Activated CD4-positive, CD25-positive, alpha-beta regulatory T cell (primary cell): ENCODE measurements at regions not wholly inside any gene's neighbourhood (a gene's known extent, or its start where the extent isn't known, plus 50 kb on each side); places are given as distances from the start of the nearest gene placed in this dataset.

ENCODE experiments used
- DNase-seq, 4 experiments: peaks; one replicate each; lab custom pipeline; 2025; lab: John Stamatoyannopoulos, UW

DNA sequence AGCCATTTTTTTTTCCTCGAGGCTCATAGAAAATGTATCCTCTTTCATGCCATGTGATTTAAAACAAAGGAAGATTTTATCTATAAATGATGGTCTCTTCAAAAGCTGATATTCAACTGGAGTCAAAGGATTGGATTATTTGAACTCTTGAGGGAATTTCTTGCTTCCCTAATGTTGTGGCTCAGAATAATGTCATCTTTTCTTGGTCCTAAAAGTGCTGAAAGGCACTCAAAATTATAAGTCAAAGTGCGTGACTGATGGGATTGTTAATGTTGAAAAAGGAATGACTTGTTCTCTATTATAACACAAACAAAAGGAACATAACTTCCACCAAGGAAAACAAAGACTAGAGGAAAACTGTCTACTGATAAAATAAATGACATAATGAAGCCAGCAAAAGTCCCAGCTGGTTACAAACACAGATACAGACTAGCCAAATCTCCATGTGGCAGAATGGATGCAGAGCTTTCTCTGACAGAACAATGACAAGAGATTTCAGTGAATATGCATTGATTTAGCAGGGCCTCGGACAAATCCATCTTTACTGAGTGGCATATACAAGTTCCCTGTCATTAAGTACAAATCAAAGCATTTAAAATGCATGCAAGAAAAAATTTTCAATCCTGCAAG is 552.6 kb downstream of the GBA3 start:
- no peak for DNase-seq

- DNase-seq, result no peak
Observed at GRCh38 chr4:23242962-23243361, 550.2 kb downstream of the GBA3 start.

- DNase-seq, result no peak
Observed at GRCh38 chr4:23241408-23241807, 548.7 kb downstream of the GBA3 start.

DNA sequence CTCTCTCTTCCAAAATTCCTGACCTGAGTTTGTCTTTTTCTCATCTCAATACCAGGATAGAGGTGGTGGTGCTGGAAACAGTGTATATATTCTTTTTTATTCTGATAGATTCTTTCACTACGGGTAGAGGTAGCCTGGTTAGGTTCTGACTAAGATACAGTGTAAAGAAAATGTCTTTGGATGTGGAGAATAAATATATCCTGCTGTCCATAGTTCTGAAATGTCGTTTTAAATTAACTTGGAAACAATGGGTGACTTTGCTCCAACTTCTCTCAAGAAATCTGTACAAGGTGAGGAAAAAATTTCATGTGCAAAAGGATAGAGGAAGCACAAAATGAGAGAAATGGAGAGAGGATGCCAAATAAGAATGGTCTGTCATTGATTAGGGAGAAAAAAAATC is 546.1 kb downstream of the GBA3 start:
- no peak for DNase-seq

DNA sequence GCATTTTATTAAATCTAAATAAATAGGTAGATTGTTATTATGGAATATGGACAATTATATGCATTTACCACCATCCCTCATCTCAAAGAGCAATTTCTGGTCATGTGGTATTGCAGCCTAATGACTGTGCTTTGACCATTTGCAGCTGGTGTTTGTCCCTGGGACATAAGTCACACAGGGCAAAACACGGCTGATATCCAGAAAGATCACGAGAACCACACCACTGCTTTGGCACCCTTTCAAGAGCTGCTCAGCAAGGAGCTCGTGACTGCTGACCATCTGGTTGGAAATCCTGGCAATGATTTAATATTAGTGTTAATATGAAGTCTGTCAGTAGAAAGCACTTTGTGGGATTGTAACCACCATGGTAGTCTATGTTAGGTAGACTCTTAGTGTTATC is 545.0 kb downstream of the GBA3 start:
- DNase-seq, result no peak

- no peak for DNase-seq
Observed at GRCh38 chr4:23235628-23236390, 543.1 kb downstream of the GBA3 start.

DNA sequence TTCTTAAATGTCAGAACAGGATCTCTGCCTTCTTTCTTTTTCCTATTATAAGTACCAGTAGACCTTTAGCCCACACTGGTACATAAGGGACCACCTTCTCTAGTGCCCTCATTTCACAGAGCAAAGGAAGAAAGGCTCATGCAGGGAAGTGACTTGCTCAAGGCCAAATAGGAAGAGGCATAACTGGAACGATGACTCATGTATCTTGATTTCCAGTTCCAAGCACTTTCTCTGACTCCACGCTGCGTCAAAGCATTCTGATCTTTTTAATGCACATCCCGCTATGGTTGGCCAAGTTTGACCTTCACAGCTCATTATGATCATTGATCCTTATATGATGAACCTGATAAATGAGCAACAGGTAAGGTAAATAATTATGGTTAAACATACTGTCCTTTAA is 542.0 kb downstream of the GBA3 start:
- no peak for DNase-seq

DNA sequence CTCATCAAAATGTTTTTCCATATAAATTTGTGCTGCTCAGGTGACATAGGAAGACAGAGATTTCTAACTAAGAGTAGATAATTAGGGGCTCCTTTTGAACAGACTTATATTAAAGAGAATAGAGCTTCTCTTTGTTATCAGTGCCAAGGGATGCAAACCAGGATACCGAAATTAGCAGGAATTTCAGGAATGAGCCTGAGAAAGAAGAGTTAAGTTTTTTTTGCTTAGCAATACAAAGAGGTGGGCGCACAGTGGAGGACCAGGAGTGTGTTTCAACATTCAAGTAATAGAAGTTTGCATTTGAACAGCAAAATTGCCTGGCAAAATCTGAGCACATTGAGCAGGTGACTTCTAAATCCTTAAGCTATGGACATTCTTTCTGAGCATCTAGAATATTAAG is 541.3 kb downstream of the GBA3 start:
- DNase-seq, result no peak

DNA sequence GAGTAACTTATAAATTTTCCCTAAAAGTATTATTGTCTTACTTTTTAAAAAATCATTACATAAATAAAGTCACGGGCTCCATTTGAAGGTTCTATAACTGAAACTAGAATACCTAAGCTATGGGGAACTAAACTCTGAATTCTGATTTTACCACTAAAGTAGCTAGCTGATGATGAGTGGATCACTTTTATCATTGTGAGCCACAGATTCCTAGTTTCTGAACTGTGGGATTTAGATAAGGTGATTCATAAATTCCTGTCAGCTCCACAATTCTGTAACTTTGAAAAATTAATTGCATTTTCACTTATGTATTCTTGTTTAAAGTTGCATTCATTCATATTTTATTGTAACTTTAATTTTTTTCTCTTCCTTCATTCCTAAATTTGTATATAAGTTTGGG is 540.9 kb downstream of the GBA3 start:
- no peak for DNase-seq

DNA sequence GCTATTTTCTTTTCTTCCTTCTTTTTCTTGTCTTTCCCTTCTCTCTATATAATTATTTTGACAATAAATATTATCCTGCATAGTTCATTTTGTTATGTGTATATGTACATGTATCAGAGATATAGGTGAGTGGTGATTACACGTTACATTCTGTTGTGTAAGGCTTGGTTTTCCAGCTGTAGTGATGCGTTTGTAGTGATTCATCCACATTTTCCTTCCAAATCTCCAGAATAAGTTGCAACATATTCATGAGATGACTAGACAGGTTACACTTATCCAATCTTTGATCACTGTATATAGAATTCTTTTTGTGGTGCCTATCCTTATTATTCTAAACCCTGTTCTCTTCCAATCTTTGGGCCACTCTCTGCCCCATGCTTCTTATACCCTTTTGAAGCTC is 540.2 kb downstream of the GBA3 start:
- DNase-seq, result no peak

DNA sequence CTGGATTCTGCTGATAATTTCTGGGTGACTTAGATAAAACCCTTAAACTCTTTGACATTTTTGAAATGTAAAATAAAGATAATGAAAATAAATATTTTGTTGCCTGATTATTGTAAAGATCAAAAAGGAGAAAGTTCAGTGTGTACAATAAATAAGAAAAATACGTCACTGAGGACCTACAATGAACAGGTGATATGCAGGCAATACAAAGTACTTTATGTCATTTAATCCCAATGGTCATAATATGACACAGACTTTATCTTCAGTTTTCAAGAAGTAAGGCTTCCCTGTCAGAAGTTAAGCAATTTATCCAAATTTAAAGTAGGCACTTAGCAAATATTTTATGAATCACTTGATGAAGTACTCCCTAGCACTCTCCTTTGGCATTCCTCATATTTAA is 532.8 kb downstream of the GBA3 start:
- DNase-seq, result no peak

- DNase-seq, result no peak
Observed at GRCh38 chr4:23224684-23225420, 532.1 kb downstream of the GBA3 start.

DNA sequence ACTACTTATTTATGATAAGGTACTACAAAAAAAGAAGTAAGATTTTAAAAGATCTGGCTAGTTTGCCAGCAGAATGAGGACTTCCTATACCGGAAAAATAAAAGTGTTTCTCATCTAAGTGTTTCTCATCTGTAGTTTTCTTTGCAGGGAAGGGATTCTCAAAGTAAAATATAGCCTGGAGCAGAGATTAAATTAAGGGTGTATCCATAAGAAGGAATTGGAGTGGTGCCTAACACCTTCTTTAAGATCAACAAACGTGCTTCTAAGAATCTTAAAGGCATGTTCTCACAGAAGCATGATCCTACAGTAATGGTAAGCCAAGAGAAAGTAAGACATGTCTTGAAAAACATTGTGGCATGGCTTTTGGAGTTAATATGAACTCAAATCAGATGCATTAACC is 528.2 kb downstream of the GBA3 start:
- DNase-seq, result no peak

- DNase-seq, result no peak
Observed at GRCh38 chr4:23219779-23220408, 527.2 kb downstream of the GBA3 start.

- DNase-seq, result no peak
Observed at GRCh38 chr4:23213198-23213597, 520.5 kb downstream of the GBA3 start.

GRCh38 chr4:23212558-23212957 is 519.8 kb downstream of the GBA3 start:
- no peak for DNase-seq

GRCh38 chr4:23207059-23207458 is 514.3 kb downstream of the GBA3 start:
- no peak for DNase-seq

GRCh38 chr4:23202712-23203247 is 510.0 kb downstream of the GBA3 start:
- DNase-seq, result no peak

DNA sequence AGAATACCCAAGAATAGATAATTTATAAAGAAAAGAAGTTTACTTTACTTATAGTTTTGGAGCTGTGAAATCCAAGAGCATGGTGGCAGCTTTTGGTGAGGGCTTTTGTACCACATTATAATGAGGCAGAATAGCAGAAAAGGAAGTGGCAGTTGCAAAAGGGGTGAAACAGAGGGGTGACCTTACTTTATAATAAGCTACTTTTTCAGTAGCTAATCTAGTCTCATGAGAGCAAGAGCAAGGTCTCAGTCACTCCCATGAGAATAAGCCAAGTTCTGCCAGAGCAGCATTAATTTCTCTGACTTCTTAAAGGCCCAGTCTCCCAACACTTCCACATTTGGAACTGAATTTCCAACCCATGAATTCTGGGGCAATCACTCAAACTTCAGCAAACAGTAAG is 502.0 kb downstream of the GBA3 start:
- DNase-seq, result no peak

- no peak for DNase-seq
Observed at GRCh38 chr4:23174179-23174578, 481.4 kb downstream of the GBA3 start.

DNA sequence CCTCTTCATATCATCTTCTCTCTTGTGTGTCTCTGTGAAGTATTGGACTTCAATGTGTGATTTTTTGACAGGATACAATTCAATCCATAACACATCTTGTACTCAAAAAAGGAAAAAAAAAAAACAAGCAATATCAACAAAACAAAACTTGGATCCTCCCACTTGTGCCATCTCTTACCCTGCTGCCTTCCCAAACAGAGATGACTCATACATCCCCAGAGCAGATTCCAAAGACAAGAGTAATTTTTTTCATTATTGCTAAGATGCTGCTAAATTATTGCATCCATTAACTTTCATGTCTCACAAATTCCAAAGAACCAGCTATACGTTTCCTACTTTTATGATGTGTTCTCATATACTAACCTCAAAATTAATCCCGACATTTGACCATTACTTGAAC is 479.2 kb downstream of the GBA3 start:
- DNase-seq, result no peak

DNA sequence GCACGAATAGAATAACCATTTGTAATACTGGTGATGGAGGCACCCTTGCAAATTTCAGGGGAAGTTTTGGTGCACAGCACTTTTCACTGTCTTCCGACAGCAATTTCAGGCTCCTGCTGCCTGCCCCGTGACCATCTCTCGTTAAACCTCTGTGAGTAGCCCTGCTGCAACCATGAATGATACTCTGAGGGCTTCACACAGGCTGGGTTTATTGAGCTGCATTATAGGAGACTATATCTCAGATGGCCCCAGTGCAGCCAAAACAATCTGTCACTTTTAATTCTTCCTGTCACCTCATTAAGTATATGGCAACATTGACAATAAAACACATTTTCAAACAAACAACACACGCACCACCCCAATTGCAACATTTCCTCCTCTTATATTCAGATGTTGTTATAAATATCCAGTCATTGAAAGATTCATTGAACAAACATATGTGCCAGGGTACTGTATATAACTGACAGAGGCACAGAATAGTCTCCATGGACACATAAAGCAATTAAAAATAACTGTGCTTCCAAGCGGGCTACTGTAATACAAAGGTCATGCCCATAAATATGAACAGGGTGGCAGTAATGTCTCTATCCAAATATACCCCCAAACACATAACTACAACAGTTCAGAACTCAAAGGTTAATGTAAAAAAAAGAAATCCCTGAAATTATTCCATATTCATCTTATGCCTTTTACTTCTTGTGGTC is 477.0 kb downstream of the GBA3 start:
- DNase-seq, result no peak
